ENCODE measurements at regions not wholly inside any gene's neighbourhood (a gene's known extent, or its start where the extent isn't known, plus 50 kb on each side); places are given as distances from the start of the nearest gene placed in this dataset.

- Histone ChIP-seq H3K27ac (ENCODE audit: extremely low read depth, low read depth, low read length) (no peak overlapping the region), H4K20me1 (replicated peaks; ENCODE audit: control insufficient read depth, insufficient read depth, low read length) (no peaks in the 10 kb centered on the region), H3K36me3 (ENCODE audit: control insufficient read depth, insufficient read depth, low read length) (no peaks in the 10 kb centered on the region), H3K9ac (ENCODE audit: insufficient read depth in 1 of 2, low read depth in 2 of 2, low read length in 2 of 2) (no peak overlapping the region), H3K9me3 (replicated peaks; ENCODE audit: control insufficient read depth, insufficient read depth, low read depth, low read length) (no peaks in the 10 kb centered on the region; the same call in 1 of the 2 replicates), H2AFZ (ENCODE audit: low read depth, low read length) (no peak overlapping the region), H3K9me1 (ENCODE audit: control insufficient read depth, insufficient read depth, low read length) (no peaks in the 10 kb centered on the region), H3K27me3 (ENCODE audit: control insufficient read depth in 2 of 2, insufficient read depth in 2 of 2, low read length in 2 of 2) (no peaks in the 10 kb centered on the region), H3K4me2 (ENCODE audit: insufficient read depth, low read length) (no peak overlapping the region), H3K4me1 (replicated peaks in 1 of 2; ENCODE audit: control insufficient read depth in 2 of 2, insufficient read depth in 2 of 2, low read length in 2 of 2) (no peaks in the 10 kb centered on the region), H3K4me3 (no peak overlapping the region), H3K79me2 (ENCODE audit: control insufficient read depth, insufficient read depth, low read length) (no peaks in the 10 kb centered on the region)
- 13% methylated on average over 2 of the region's 2 CpGs for WGBS (ENCODE audit: insufficient coverage, low coverage, missing lambda C conversion rate)
- ATAC-seq (no peak), FAIRE-seq (no peak), DNase-seq (ENCODE audit: extremely low read depth in 1 of 4, low spot score in 3 of 4) (no peak)
- intact Hi-C loops (cut with micrococcal nuclease) = no loop called here
- in situ Hi-C loops (cut with MboI) = no loop called here
- no TSS peak for BruUV-seq (replicated peaks)
- CTCF ChIA-PET (ENCODE audit: low intra/inter-chr PET ratio) = interaction anchor here (1.1 kb wide), 1 partner anchor 234 kb away, joined by 3 read pairs; no protein-coding TSS in a partner anchor
- POLR2A ChIA-PET = interaction anchor here (0.6 to 1.1 kb wide), 2 partner anchors 13 to 1794 kb away, joined by 3 read pairs; no protein-coding TSS in a partner anchor
- TF ChIP-seq, protein P1, sequence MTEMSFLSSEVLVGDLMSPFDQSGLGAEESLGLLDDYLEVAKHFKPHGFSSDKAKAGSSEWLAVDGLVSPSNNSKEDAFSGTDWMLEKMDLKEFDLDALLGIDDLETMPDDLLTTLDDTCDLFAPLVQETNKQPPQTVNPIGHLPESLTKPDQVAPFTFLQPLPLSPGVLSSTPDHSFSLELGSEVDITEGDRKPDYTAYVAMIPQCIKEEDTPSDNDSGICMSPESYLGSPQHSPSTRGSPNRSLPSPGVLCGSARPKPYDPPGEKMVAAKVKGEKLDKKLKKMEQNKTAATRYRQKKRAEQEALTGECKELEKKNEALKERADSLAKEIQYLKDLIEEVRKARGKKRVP (CRISPR knock-in tag; IDR thresholded peaks at IDR 0.05) = no peak
- TF ChIP-seq, protein P2, sequence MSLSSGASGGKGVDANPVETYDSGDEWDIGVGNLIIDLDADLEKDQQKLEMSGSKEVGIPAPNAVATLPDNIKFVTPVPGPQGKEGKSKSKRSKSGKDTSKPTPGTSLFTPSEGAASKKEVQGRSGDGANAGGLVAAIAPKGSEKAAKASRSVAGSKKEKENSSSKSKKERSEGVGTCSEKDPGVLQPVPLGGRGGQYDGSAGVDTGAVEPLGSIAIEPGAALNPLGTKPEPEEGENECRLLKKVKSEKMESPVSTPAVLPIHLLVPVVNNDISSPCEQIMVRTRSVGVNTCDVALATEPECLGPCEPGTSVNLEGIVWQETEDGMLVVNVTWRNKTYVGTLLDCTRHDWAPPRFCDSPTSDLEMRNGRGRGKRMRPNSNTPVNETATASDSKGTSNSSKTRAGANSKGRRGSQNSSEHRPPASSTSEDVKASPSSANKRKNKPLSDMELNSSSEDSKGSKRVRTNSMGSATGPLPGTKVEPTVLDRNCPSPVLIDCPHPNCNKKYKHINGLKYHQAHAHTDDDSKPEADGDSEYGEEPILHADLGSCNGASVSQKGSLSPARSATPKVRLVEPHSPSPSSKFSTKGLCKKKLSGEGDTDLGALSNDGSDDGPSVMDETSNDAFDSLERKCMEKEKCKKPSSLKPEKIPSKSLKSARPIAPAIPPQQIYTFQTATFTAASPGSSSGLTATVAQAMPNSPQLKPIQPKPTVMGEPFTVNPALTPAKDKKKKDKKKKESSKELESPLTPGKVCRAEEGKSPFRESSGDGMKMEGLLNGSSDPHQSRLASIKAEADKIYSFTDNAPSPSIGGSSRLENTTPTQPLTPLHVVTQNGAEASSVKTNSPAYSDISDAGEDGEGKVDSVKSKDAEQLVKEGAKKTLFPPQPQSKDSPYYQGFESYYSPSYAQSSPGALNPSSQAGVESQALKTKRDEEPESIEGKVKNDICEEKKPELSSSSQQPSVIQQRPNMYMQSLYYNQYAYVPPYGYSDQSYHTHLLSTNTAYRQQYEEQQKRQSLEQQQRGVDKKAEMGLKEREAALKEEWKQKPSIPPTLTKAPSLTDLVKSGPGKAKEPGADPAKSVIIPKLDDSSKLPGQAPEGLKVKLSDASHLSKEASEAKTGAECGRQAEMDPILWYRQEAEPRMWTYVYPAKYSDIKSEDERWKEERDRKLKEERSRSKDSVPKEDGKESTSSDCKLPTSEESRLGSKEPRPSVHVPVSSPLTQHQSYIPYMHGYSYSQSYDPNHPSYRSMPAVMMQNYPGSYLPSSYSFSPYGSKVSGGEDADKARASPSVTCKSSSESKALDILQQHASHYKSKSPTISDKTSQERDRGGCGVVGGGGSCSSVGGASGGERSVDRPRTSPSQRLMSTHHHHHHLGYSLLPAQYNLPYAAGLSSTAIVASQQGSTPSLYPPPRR (CRISPR knock-in tag; IDR thresholded peaks at IDR 0.05; ENCODE audit: borderline replicate concordance) = no peak
- TF ChIP-seq GATAD2B (IDR thresholded peaks at IDR 0.05; ENCODE audit: borderline replicate concordance) = no peak
- no peak for TF ChIP-seq COPS2 (conservative IDR thresholded peaks at IDR 0.05)
- TF ChIP-seq, protein P3, sequence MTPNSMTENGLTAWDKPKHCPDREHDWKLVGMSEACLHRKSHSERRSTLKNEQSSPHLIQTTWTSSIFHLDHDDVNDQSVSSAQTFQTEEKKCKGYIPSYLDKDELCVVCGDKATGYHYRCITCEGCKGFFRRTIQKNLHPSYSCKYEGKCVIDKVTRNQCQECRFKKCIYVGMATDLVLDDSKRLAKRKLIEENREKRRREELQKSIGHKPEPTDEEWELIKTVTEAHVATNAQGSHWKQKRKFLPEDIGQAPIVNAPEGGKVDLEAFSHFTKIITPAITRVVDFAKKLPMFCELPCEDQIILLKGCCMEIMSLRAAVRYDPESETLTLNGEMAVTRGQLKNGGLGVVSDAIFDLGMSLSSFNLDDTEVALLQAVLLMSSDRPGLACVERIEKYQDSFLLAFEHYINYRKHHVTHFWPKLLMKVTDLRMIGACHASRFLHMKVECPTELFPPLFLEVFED (CRISPR knock-in tag; conservative IDR thresholded peaks at IDR 0.05) = no peak
Measured at GRCh38 chr10:117450940-117451339, 75.7 kb upstream of the PDZD8 start.

All from K562 (cell line).